HUDEP-2 (cell line): ENCODE measurements at regions not wholly inside any gene's neighbourhood (a gene's known extent, or its start where the extent isn't known, plus 50 kb on each side); places are given as distances from the start of the nearest gene placed in this dataset.

Experiments used
- DNase-seq, 76 experiments: peaks; one replicate each; lab custom pipeline; 2025; ENCODE audit not compliant: unreplicated experiment in 76 of 76; lab: John Stamatoyannopoulos, UW

GRCh38 chr5:98694902-98695301, 78.6 kb upstream of the RGMB start:
- DNase-seq, result no peak

- DNase-seq, result no peak
Observed at GRCh38 chr5:98698359-98698758, 75.1 kb upstream of the RGMB start.

GRCh38 chr5:98700730-98701129, 72.7 kb upstream of the RGMB start:
- no peak for DNase-seq

GRCh38 chr5:98705841-98706240, 67.6 kb upstream of the RGMB start:
- no peak for DNase-seq

- no peak for DNase-seq
Observed at GRCh38 chr5:98709681-98710080, 63.8 kb upstream of the RGMB start.

- no peak for DNase-seq
Observed at GRCh38 chr5:98713027-98713426, 60.4 kb upstream of the RGMB start.

- DNase-seq, result no peak
Observed at GRCh38 chr5:98713856-98714255, 59.6 kb upstream of the RGMB start.

GRCh38 chr5:98714710-98715288, 58.7 kb upstream of the RGMB start:
- no peak for DNase-seq

GRCh38 chr5:98721231-98721928, 52.1 kb upstream of the RGMB start:
- no peak for DNase-seq

GRCh38 chr5:98722188-98722587, 51.3 kb upstream of the RGMB start:
- DNase-seq, result no peak

- no peak for DNase-seq
Observed at GRCh38 chr5:98723061-98723460, 50.4 kb upstream of the RGMB start.
